ENCODE measurements at regions not wholly inside any gene's neighbourhood (a gene's known extent, or its start where the extent isn't known, plus 50 kb on each side); places are given as distances from the start of the nearest gene placed in this dataset.

- TF ChIP-seq ELF1 (IDR thresholded peaks at IDR 0.05) (no peak), CTCF (IDR thresholded peaks at IDR 0.05) (no peak), YY1 (IDR thresholded peaks at IDR 0.05; ENCODE audit: low read depth) (no peak), POLR2AphosphoS5 (IDR thresholded peaks at IDR 0.05; ENCODE audit: low read depth, low read length) (no peak), EP300 (IDR thresholded peaks at IDR 0.05; ENCODE audit: borderline replicate concordance in 1 of 2, low read depth in 1 of 2, low read length in 1 of 2) (no peak), MAX (IDR thresholded peaks at IDR 0.05; ENCODE audit: low read depth) (no peak), RXRA (IDR thresholded peaks at IDR 0.05; ENCODE audit: borderline replicate concordance, low read depth) (no peak)
Measured at GRCh38 chr7:27299861-27300260, 57.3 kb downstream of the EVX1 start.

Data from SK-N-SH (cell line).